A204.1 (cell line): ENCODE measurements at regions not wholly inside any gene's neighbourhood (a gene's known extent, or its start where the extent isn't known, plus 50 kb on each side); places are given as distances from the start of the nearest gene placed in this dataset.

Experiments
- FAIRE-seq: peaks from 2 replicates; lab custom pipeline; 2012; peaks lifted over from hg19 to GRCh38; lab: Jason Lieb, UNC

- FAIRE-seq = no peak
Measured at GRCh38 chr17:14946481-14946880, 318.6 kb downstream of the PMP22 start.

GRCh38 chr17:14942526-14943190, 322.5 kb downstream of the PMP22 start:
- FAIRE-seq = no peak

GRCh38 chr17:14940938-14941265, 324.2 kb downstream of the PMP22 start:
- FAIRE-seq = no peak

- no peak for FAIRE-seq
Measured at GRCh38 chr17:14940108-14940937, 324.8 kb downstream of the PMP22 start.

- FAIRE-seq = no peak
Measured at GRCh38 chr17:14935845-14936485, 329.2 kb downstream of the PMP22 start.

- no peak for FAIRE-seq
Measured at GRCh38 chr17:14935139-14935841, 329.8 kb downstream of the PMP22 start.

GRCh38 chr17:14933676-14934075, 331.4 kb downstream of the PMP22 start:
- FAIRE-seq = no peak

GRCh38 chr17:14926526-14927122, 338.5 kb downstream of the PMP22 start:
- peak; percentile 90 for FAIRE-seq

- no peak for FAIRE-seq
Measured at GRCh38 chr17:14926073-14926472, 339.1 kb downstream of the PMP22 start.

- FAIRE-seq = no peak
Measured at GRCh38 chr17:14925498-14925897, 339.6 kb downstream of the PMP22 start.

GRCh38 chr17:14923981-14924380, 341.1 kb downstream of the PMP22 start:
- no peak for FAIRE-seq

- no peak for FAIRE-seq
Measured at GRCh38 chr17:14922411-14922810, 342.7 kb downstream of the PMP22 start.

GRCh38 chr17:14921936-14922335, 343.2 kb downstream of the PMP22 start:
- FAIRE-seq = no peak

GRCh38 chr17:14919631-14920213, 345.4 kb downstream of the PMP22 start:
- FAIRE-seq = no peak

- FAIRE-seq = no peak
Measured at GRCh38 chr17:14919094-14919493, 346.0 kb downstream of the PMP22 start.

GRCh38 chr17:14918540-14918939, 346.6 kb downstream of the PMP22 start:
- FAIRE-seq = no peak

- FAIRE-seq = no peak
Measured at GRCh38 chr17:14910916-14911315, 354.2 kb downstream of the PMP22 start.

GRCh38 chr17:14904386-14904785, 360.7 kb downstream of the PMP22 start:
- FAIRE-seq = no peak

GRCh38 chr17:14903854-14904253, 361.3 kb downstream of the PMP22 start:
- FAIRE-seq = no peak

- no peak for FAIRE-seq
Measured at GRCh38 chr17:14902803-14903202, 362.3 kb downstream of the PMP22 start.

GRCh38 chr17:14902297-14902696, 362.8 kb downstream of the PMP22 start:
- no peak for FAIRE-seq

GRCh38 chr17:14901376-14901775, 363.8 kb downstream of the PMP22 start:
- no peak for FAIRE-seq
